ENCODE measurements at regions not wholly inside any gene's neighbourhood (a gene's known extent, or its start where the extent isn't known, plus 50 kb on each side); places are given as distances from the start of the nearest gene placed in this dataset.
"Not testable (repeated sequence)": the region's sequence is repeated elsewhere in the genome, so short reads cannot be mapped to it uniquely, and the experiment has no call there.

- DNase-seq = no peak
These were observed 783.4 kb upstream of the GRAMD2B start for GRCh38 chr5:125639858-125640257.

GRCh38 chr5:125652761-125653160 is 770.4 kb upstream of the GRAMD2B start:
- DNase-seq = no peak

GRCh38 chr5:125654392-125654791 is 768.8 kb upstream of the GRAMD2B start:
- no peak for DNase-seq

- peak; percentile 37 for DNase-seq
These were observed 768.1 kb upstream of the GRAMD2B start for GRCh38 chr5:125655156-125655555.

GRCh38 chr5:125657936-125658335 is 765.3 kb upstream of the GRAMD2B start:
- DNase-seq = no peak

GRCh38 chr5:125659316-125660023 is 763.7 kb upstream of the GRAMD2B start:
- DNase-seq = peak; percentile 56

GRCh38 chr5:125660231-125660895 is 762.8 kb upstream of the GRAMD2B start:
- peak; percentile 52 for DNase-seq

GRCh38 chr5:125661584-125661983 is 761.6 kb upstream of the GRAMD2B start:
- DNase-seq = no peak

GRCh38 chr5:125668884-125669283 is 754.3 kb upstream of the GRAMD2B start:
- DNase-seq = peak; percentile 16

GRCh38 chr5:125673359-125673950 is 749.8 kb upstream of the GRAMD2B start:
- DNase-seq = no peak

- no peak for DNase-seq
These were observed 743.7 kb upstream of the GRAMD2B start for GRCh38 chr5:125679522-125679921.

- no peak for DNase-seq
These were observed 739.5 kb upstream of the GRAMD2B start for GRCh38 chr5:125683669-125684068.

GRCh38 chr5:125685771-125686170 is 737.4 kb upstream of the GRAMD2B start:
- DNase-seq = no peak

GRCh38 chr5:125691738-125692530 is 731.3 kb upstream of the GRAMD2B start:
- not testable (repeated sequence) for DNase-seq

GRCh38 chr5:125695996-125696655 is 727.1 kb upstream of the GRAMD2B start:
- DNase-seq = no peak

- DNase-seq = peak; percentile 2
These were observed 726.4 kb upstream of the GRAMD2B start for GRCh38 chr5:125696762-125697161.

- no peak for DNase-seq
These were observed 724.8 kb upstream of the GRAMD2B start for GRCh38 chr5:125698420-125698819.

GRCh38 chr5:125699860-125700259 is 723.3 kb upstream of the GRAMD2B start:
- DNase-seq = no peak

GRCh38 chr5:125700380-125700861 is 722.8 kb upstream of the GRAMD2B start:
- DNase-seq = no peak

- no peak for DNase-seq
These were observed 719.6 kb upstream of the GRAMD2B start for GRCh38 chr5:125703616-125704015.

GRCh38 chr5:125704888-125705287 is 718.3 kb upstream of the GRAMD2B start:
- no peak for DNase-seq

- DNase-seq = no peak
These were observed 714.6 kb upstream of the GRAMD2B start for GRCh38 chr5:125708583-125708982.
